ENCODE measurements at regions not wholly inside any gene's neighbourhood (a gene's known extent, or its start where the extent isn't known, plus 50 kb on each side); places are given as distances from the start of the nearest gene placed in this dataset.

DNA sequence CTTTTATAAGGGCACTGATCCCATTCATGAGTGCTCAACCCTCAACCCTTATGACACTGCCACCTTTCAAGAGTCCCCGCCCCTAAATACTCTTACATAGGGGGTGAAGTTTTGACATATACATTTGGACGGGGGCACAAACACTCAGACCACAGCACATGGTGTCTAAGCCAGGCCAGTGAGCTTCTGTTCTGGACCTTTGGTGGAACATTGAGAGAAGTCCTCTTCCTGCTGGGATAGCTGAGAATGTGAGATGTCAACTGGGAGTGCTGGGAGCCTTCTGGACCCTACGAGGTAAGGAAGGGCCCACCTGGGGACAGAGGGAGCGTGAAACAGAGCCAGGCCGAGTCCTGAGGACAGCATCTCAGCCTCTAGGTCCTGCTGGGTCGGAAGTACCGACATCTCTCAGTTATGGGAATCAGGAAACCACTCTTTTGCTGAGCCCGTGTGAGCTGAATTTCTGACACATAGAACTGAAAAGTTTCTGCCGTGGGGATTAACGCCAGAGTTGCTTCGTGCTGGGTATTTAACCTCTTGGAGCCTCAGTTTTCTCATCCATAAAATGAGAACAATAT is 114.9 kb downstream of the PDCL3 start:
- no peaks in the 10 kb centered on the region for H3K27me3 ChIP-seq (ENCODE audit: insufficient read depth, insufficient read length)

DNA sequence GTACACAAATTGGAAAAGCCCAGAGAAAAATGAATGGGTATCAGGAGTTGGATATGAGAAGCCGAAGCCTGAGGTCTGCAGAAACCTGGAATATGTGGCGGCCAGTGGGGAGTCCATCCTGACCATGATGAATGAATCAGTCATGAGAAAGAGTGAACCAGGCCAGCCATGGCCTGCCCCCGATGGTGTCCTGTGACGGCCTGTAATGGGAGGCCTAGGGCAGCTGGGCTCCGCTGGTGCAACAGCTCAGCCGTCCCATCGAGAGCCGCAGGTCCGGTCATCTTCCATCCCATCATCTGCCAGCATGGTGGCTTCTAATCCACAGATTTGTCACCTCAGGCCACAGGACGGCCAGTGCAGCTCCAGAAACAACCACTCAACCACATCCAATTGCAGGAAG is 116.4 kb downstream of the PDCL3 start:
- Histone ChIP-seq H3K27me3 (ENCODE audit: insufficient read depth, insufficient read length) (no peaks in the 10 kb centered on the region), H3K4me1 (ENCODE audit: insufficient read depth, insufficient read length) (no peaks in the 10 kb centered on the region), H3K36me3 (ENCODE audit: insufficient read depth, insufficient read length, low read length) (no peaks in the 10 kb centered on the region), H3K9ac (ENCODE audit: insufficient read length, low read depth) (no peak overlapping the region), H3K4me3 (ENCODE audit: insufficient read length, low read depth) (no peak overlapping the region), H3K9me3 (ENCODE audit: insufficient read depth, low read length) (peaks cover 10% of the 10 kb centered on the region; the same call in 1 of the 2 replicates)
- DNase-seq (ENCODE audit: low read depth, low spot score), result no peak
- no peak for TF ChIP-seq SUZ12 (IDR thresholded peaks at IDR 0.05; ENCODE audit: extremely low read depth, insufficient read depth, insufficient read length)
- TF ChIP-seq ZNF274 (IDR thresholded peaks at IDR 0.05; ENCODE audit: low read depth, low read length), result no peak
- TF ChIP-seq YY1 (IDR thresholded peaks at IDR 0.05; ENCODE audit: insufficient read depth, insufficient read length), result no peak

More for the DNA sequence above, 114.9 kb downstream of the PDCL3 start:
- TF ChIP-seq SUZ12 (IDR thresholded peaks at IDR 0.05; ENCODE audit: extremely low read depth, insufficient read depth, insufficient read length), result no peak
- no peak for TF ChIP-seq ZNF274 (IDR thresholded peaks at IDR 0.05; ENCODE audit: low read depth, low read length)
- no peak for TF ChIP-seq YY1 (IDR thresholded peaks at IDR 0.05; ENCODE audit: insufficient read depth, insufficient read length)
- H3K9me3 ChIP-seq (ENCODE audit: insufficient read depth, low read length), result no peaks in the 10 kb centered on the region
- peaks cover 6% of the 10 kb centered on the region for H3K4me1 ChIP-seq (ENCODE audit: insufficient read depth, insufficient read length)
- no peak overlapping the region for H3K4me3 ChIP-seq (ENCODE audit: insufficient read length, low read depth)
- DNase-seq (ENCODE audit: low read depth, low spot score), result no peak
- no peaks in the 10 kb centered on the region for H3K36me3 ChIP-seq (ENCODE audit: insufficient read depth, insufficient read length, low read length)
- no peak overlapping the region for H3K9ac ChIP-seq (ENCODE audit: insufficient read length, low read depth)

DNA sequence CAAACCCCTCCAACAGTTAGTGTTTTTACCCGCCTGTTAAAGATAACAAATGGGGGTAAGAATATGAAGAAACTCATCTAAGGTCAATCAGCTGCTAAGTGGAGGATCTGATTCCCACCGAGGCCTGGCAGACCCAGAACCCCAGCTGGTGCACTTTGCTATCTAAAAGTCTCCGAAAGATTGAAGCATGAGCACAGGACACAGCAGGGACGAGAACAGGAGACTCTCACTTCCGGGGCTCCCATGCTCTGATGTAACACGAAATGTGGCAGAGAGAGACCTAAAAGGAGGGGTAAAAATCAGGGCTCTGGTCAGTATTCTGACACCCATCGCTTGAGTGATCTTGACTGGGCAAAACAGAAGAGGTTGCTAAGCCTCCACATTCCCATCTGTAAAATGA is 119.7 kb downstream of the PDCL3 start:
- H3K36me3 ChIP-seq (ENCODE audit: insufficient read depth, insufficient read length, low read length), result no peaks in the 10 kb centered on the region
- H3K9me3 ChIP-seq (ENCODE audit: insufficient read depth, low read length), result peaks cover 15% of the 10 kb centered on the region; the same call in 1 of the 2 replicates
- no peaks in the 10 kb centered on the region for H3K27me3 ChIP-seq (ENCODE audit: insufficient read depth, insufficient read length)
- no peaks in the 10 kb centered on the region for H3K4me1 ChIP-seq (ENCODE audit: insufficient read depth, insufficient read length)
- no peak for TF ChIP-seq SUZ12 (IDR thresholded peaks at IDR 0.05; ENCODE audit: extremely low read depth, insufficient read depth, insufficient read length)
- no peak for TF ChIP-seq YY1 (IDR thresholded peaks at IDR 0.05; ENCODE audit: insufficient read depth, insufficient read length)
- TF ChIP-seq ZNF274 (IDR thresholded peaks at IDR 0.05; ENCODE audit: low read depth, low read length), result no peak
- H3K9ac ChIP-seq (ENCODE audit: insufficient read length, low read depth), result no peak overlapping the region
- no peak for DNase-seq (ENCODE audit: low read depth, low spot score)
- H3K4me3 ChIP-seq (ENCODE audit: insufficient read length, low read depth), result no peak overlapping the region

DNA sequence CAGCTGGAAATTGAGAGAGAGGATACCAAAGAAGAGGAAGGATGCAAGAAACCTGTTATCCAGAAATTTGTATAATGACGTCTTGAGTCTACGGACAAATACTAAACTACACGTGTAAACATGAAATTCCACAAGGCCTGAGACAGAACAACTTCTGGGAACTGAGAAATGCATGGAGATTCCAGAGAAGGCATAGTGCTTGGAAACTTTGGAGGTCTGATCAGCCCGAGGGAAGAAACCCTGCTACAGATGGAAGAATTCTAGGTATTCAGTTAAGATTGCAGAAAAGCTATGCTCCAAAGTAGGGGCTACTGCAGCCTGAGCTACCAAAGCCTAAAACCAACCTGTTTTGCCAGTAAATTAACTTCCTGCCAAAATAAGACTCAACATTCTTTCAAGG is 120.4 kb downstream of the PDCL3 start:
- DNase-seq (ENCODE audit: low read depth, low spot score), result no peak
- H3K9ac ChIP-seq (ENCODE audit: insufficient read length, low read depth), result no peak overlapping the region
- no peak for TF ChIP-seq YY1 (IDR thresholded peaks at IDR 0.05; ENCODE audit: insufficient read depth, insufficient read length)
- no peak for TF ChIP-seq ZNF274 (IDR thresholded peaks at IDR 0.05; ENCODE audit: low read depth, low read length)
- no peak for TF ChIP-seq SUZ12 (IDR thresholded peaks at IDR 0.05; ENCODE audit: extremely low read depth, insufficient read depth, insufficient read length)
- H3K27me3 ChIP-seq (ENCODE audit: insufficient read depth, insufficient read length), result no peaks in the 10 kb centered on the region
- H3K36me3 ChIP-seq (ENCODE audit: insufficient read depth, insufficient read length, low read length), result no peaks in the 10 kb centered on the region
- H3K4me1 ChIP-seq (ENCODE audit: insufficient read depth, insufficient read length), result no peaks in the 10 kb centered on the region
- H3K9me3 ChIP-seq (ENCODE audit: insufficient read depth, low read length), result peaks cover 15% of the 10 kb centered on the region; the same call in 1 of the 2 replicates
- no peak overlapping the region for H3K4me3 ChIP-seq (ENCODE audit: insufficient read length, low read depth)

DNA sequence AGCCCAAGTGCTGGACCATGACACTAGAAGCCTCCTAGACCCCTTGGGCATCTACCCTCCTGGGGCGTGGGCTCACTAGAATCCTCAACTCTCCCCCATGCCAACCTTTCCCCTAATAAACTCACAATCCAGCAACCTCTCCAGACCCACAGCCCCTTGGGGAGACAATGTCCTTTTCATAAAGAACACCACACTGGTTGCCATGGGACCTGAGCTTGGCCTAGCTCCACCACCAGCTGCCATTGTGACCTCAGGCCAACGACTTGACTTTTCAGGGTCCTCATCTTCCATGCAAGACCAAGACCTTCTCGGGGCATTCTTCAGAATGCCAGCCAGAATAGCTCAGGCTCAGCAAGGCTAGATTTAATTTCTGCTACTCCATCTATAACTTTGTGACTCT is 128.1 kb upstream of the NPAS2 start:
- Histone ChIP-seq H3K4me1 (ENCODE audit: insufficient read depth, insufficient read length) (peaks cover 2% of the 10 kb centered on the region), H3K36me3 (ENCODE audit: insufficient read depth, insufficient read length, low read length) (no peaks in the 10 kb centered on the region), H3K9ac (ENCODE audit: insufficient read length, low read depth) (no peak overlapping the region), H3K9me3 (ENCODE audit: insufficient read depth, low read length) (no peaks in the 10 kb centered on the region; the same call in 1 of the 2 replicates), H3K27me3 (ENCODE audit: insufficient read depth, insufficient read length) (no peaks in the 10 kb centered on the region), H3K4me3 (ENCODE audit: insufficient read length, low read depth) (no peak overlapping the region)
- TF ChIP-seq ZNF274 (IDR thresholded peaks at IDR 0.05; ENCODE audit: low read depth, low read length) (no peak), SUZ12 (IDR thresholded peaks at IDR 0.05; ENCODE audit: extremely low read depth, insufficient read depth, insufficient read length) (no peak), YY1 (IDR thresholded peaks at IDR 0.05; ENCODE audit: insufficient read depth, insufficient read length) (no peak)
- DNase-seq (ENCODE audit: low read depth, low spot score), result no peak

DNA sequence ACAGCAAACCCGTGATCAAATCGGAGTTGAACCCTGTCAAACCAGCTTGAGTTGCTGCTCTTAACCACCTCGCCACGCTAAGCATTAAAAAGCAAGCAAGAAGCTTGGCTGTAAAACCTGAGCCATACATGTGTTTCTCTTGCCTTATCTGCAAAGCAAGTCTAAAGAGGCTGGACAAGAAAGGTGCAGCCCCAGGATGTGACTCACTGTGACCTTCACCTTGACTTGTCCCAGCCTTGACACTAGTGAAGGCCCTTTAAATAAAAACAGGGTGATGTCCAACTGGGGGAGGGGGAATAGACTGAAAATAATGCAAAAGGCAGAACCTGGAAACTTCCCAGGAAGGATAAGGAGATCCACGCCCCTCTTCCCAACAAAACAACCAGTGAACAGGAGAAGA is 127.6 kb upstream of the NPAS2 start:
- Histone ChIP-seq H3K4me3 (ENCODE audit: insufficient read length, low read depth) (no peak overlapping the region), H3K27me3 (ENCODE audit: insufficient read depth, insufficient read length) (no peaks in the 10 kb centered on the region), H3K9ac (ENCODE audit: insufficient read length, low read depth) (no peak overlapping the region), H3K4me1 (ENCODE audit: insufficient read depth, insufficient read length) (peaks cover 2% of the 10 kb centered on the region), H3K36me3 (ENCODE audit: insufficient read depth, insufficient read length, low read length) (no peaks in the 10 kb centered on the region), H3K9me3 (ENCODE audit: insufficient read depth, low read length) (no peaks in the 10 kb centered on the region; the same call in 1 of the 2 replicates)
- DNase-seq (ENCODE audit: low read depth, low spot score), result no peak
- TF ChIP-seq YY1 (IDR thresholded peaks at IDR 0.05; ENCODE audit: insufficient read depth, insufficient read length) (no peak), SUZ12 (IDR thresholded peaks at IDR 0.05; ENCODE audit: extremely low read depth, insufficient read depth, insufficient read length) (no peak), ZNF274 (IDR thresholded peaks at IDR 0.05; ENCODE audit: low read depth, low read length) (no peak)

DNA sequence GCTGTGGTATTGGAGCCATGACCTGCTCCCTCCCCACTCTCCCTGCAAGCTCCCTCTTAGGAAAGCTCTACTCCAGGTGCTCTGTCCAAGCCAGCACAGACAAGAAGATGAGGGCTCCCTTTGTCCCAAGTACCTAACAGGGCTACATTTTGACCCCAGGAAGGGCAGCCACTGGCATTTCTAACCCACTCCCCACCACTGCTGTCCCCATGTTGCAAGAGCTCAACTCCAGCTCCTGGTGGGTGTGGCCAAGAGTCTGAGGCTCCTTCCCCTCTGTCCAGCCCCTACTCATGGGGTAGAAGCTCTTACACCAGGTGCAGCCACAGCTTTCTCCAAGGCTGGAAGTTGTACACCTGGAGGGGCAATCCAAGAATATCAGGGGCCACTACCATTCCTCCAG is 127.0 kb upstream of the NPAS2 start:
- H3K4me1 ChIP-seq (ENCODE audit: insufficient read depth, insufficient read length), result peaks cover 2% of the 10 kb centered on the region
- H3K9ac ChIP-seq (ENCODE audit: insufficient read length, low read depth), result no peak overlapping the region
- no peak overlapping the region for H3K4me3 ChIP-seq (ENCODE audit: insufficient read length, low read depth)
- no peaks in the 10 kb centered on the region; the same call in 1 of the 2 replicates for H3K9me3 ChIP-seq (ENCODE audit: insufficient read depth, low read length)
- H3K27me3 ChIP-seq (ENCODE audit: insufficient read depth, insufficient read length), result no peaks in the 10 kb centered on the region
- DNase-seq (ENCODE audit: low read depth, low spot score), result no peak
- TF ChIP-seq YY1 (IDR thresholded peaks at IDR 0.05; ENCODE audit: insufficient read depth, insufficient read length) (no peak), ZNF274 (IDR thresholded peaks at IDR 0.05; ENCODE audit: low read depth, low read length) (no peak), SUZ12 (IDR thresholded peaks at IDR 0.05; ENCODE audit: extremely low read depth, insufficient read depth, insufficient read length) (no peak)
- no peaks in the 10 kb centered on the region for H3K36me3 ChIP-seq (ENCODE audit: insufficient read depth, insufficient read length, low read length)

All from NT2/D1 (cell line).